ENCODE measurements at regions not wholly inside any gene's neighbourhood (a gene's known extent, or its start where the extent isn't known, plus 50 kb on each side); places are given as distances from the start of the nearest gene placed in this dataset.

DNA sequence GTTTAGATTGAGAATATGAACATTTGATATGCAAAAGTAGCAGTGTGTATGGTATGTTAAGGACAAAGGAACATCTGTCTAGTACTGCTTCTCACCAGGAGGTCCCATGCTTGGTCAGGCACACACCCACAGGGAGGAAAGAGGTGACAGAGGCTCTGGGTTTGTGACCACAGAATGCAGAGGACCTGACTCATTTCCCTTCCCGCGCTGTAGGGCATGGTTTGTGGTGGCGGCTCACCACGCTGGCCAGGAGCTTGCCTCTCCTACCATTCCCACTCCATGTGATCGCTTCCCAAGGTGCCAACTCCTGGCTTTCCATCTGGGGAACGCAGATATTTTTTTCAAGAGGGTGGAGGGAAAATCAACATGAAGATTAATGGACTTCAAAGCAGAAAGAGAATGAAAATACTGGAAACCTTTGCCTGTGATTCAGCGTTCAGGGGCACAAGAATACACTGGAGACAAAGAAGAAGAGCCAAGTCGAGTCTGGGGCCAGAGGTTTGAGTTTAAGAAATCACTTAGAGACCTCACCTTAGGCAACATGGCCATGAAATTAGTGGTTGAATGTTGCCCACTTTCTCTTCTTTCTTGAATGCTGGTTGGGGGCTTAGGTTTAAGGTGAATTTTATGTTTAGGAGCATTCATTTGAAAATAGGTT is 477.8 kb downstream of the CCDC171 start:
- TF ChIP-seq CTCF (IDR thresholded peaks at IDR 0.05) (no peak), POLR2A (IDR thresholded peaks at IDR 0.05) (no peak)

Data from right lobe of liver (tissue), 4 donors.